ENCODE measurements at regions not wholly inside any gene's neighbourhood (a gene's known extent, or its start where the extent isn't known, plus 50 kb on each side); places are given as distances from the start of the nearest gene placed in this dataset.

GRCh38 chr4:60443796-60444195 lies 756.3 kb upstream of the ADGRL3 start:
- POLR2A ChIA-PET = no interaction called here
- no peaks in the 10 kb centered on the region for H4K20me1 ChIP-seq (ENCODE audit: control insufficient read depth, insufficient read depth)
- no TSS peak for BruUV-seq (replicated peaks)

DNA sequence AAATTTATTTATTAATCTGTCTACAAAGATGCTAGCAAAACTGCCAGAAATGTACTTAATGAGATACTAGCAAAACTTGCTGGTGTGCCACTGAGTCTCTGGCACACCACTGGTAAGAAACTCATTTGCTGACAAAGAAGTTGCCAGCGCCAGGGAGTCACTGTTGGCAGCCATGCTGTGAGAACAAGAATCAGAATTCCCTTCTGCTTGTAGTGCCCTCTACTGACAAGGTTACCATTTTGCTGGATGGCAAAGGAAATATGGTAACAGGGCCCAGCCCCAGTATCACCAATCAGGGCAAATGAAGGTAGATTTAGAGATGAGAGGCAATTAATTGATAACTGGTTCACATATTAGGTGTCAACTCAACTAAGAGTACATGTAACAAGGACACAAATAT lies 750.1 kb upstream of the ADGRL3 start:
- DNase-seq (ENCODE audit: low read depth, low spot score) (no peak), FAIRE-seq (no peak), ATAC-seq (no peak)
- ChIA-PET POLR2A (no interaction called here), CTCF (no interaction called here), SMC1A (ENCODE audit: uncharacterized antibody, unreplicated experiment) (no interaction called here), RAD21 (ENCODE audit: unreplicated experiment) (no interaction called here)
- H2AFZ ChIP-seq (ENCODE audit: control insufficient read depth, low read depth, low read length) = no peak overlapping the region
- no TSS peak for BruUV-seq (replicated peaks)
- no peaks in the 10 kb centered on the region for H4K20me1 ChIP-seq (ENCODE audit: control insufficient read depth, insufficient read depth)
- no peaks in the 10 kb centered on the region for H3K79me2 ChIP-seq (ENCODE audit: control insufficient read depth, insufficient read depth, low read length)
- H3K4me3 ChIP-seq = no peak overlapping the region
- WGBS (ENCODE audit: insufficient coverage, insufficient replicate concordance, low lambda C conversion rate, missing lambda C conversion rate) = 0% methylated on average over 1 of the region's 1 CpG
- H3K27me3 ChIP-seq (replicated peaks in 1 of 2; ENCODE audit: control insufficient read depth in 2 of 2, insufficient read depth in 2 of 2, low read length in 1 of 2) = no peaks in the 10 kb centered on the region
- in situ Hi-C loops (cut with MboI) (no loop called here), intact Hi-C loops (cut with micrococcal nuclease; ENCODE audit: unreplicated experiment) (no loop called here)
- no peak overlapping the region for H3K9ac ChIP-seq (ENCODE audit: control insufficient read depth, insufficient read depth, low read length)
- H3K4me1 ChIP-seq (ENCODE audit: control insufficient read depth, insufficient read depth, low read length) = no peaks in the 10 kb centered on the region
- no peaks in the 10 kb centered on the region for H3K9me3 ChIP-seq (replicated peaks; ENCODE audit: control insufficient read depth, insufficient read depth, low read length)
- no peak overlapping the region for H3K4me2 ChIP-seq (ENCODE audit: control insufficient read depth, insufficient read depth)
- H3K27ac ChIP-seq (ENCODE audit: control insufficient read depth, insufficient read depth) = no peak overlapping the region
- H3K36me3 ChIP-seq (ENCODE audit: control insufficient read depth in 2 of 2, insufficient read depth in 2 of 2, low read length in 1 of 2) = no peaks in the 10 kb centered on the region
- TF ChIP-seq MTA3 (IDR thresholded peaks at IDR 0.05; ENCODE audit: borderline replicate concordance, low read length) (no peak), ATF7 (IDR thresholded peaks at IDR 0.05; ENCODE audit: low read depth) (no peak), BMI1 (IDR thresholded peaks at IDR 0.05; ENCODE audit: borderline replicate concordance) (no peak), BACH1 (IDR thresholded peaks at IDR 0.05; ENCODE audit: borderline replicate concordance) (no peak), SUPT20H (IDR thresholded peaks at IDR 0.05; ENCODE audit: borderline replicate concordance, control insufficient read depth, low read depth, low read length) (no peak), RELA (IDR thresholded peaks at IDR 0.05; ENCODE audit: borderline replicate concordance, partially characterized antibody) (no peak), POLR2A (IDR thresholded peaks at IDR 0.05; ENCODE audit: low read depth, low read length) (no peak)
- TF ChIP-seq, protein P1, sequence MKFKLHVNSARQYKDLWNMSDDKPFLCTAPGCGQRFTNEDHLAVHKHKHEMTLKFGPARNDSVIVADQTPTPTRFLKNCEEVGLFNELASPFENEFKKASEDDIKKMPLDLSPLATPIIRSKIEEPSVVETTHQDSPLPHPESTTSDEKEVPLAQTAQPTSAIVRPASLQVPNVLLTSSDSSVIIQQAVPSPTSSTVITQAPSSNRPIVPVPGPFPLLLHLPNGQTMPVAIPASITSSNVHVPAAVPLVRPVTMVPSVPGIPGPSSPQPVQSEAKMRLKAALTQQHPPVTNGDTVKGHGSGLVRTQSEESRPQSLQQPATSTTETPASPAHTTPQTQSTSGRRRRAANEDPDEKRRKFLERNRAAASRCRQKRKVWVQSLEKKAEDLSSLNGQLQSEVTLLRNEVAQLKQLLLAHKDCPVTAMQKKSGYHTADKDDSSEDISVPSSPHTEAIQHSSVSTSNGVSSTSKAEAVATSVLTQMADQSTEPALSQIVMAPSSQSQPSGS (IDR thresholded peaks at IDR 0.05; ENCODE audit: low read length) = no peak
- TF ChIP-seq, protein P2, sequence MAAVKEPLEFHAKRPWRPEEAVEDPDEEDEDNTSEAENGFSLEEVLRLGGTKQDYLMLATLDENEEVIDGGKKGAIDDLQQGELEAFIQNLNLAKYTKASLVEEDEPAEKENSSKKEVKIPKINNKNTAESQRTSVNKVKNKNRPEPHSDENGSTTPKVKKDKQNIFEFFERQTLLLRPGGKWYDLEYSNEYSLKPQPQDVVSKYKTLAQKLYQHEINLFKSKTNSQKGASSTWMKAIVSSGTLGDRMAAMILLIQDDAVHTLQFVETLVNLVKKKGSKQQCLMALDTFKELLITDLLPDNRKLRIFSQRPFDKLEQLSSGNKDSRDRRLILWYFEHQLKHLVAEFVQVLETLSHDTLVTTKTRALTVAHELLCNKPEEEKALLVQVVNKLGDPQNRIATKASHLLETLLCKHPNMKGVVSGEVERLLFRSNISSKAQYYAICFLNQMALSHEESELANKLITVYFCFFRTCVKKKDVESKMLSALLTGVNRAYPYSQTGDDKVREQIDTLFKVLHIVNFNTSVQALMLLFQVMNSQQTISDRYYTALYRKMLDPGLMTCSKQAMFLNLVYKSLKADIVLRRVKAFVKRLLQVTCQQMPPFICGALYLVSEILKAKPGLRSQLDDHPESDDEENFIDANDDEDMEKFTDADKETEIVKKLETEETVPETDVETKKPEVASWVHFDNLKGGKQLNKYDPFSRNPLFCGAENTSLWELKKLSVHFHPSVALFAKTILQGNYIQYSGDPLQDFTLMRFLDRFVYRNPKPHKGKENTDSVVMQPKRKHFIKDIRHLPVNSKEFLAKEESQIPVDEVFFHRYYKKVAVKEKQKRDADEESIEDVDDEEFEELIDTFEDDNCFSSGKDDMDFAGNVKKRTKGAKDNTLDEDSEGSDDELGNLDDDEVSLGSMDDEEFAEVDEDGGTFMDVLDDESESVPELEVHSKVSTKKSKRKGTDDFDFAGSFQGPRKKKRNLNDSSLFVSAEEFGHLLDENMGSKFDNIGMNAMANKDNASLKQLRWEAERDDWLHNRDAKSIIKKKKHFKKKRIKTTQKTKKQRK (IDR thresholded peaks at IDR 0.05; ENCODE audit: low read depth, low read length) = no peak

More at GRCh38 chr4:60443796-60444195, 756.3 kb upstream of the ADGRL3 start:
- H3K9me3 ChIP-seq (replicated peaks; ENCODE audit: control insufficient read depth, insufficient read depth, low read length) = no peaks in the 10 kb centered on the region
- no peak overlapping the region for H3K4me3 ChIP-seq
- no peak for TF ChIP-seq NFYA (IDR thresholded peaks at IDR 0.05; ENCODE audit: borderline replicate concordance, low read depth, low read length)
- TF ChIP-seq SMARCA5 (IDR thresholded peaks at IDR 0.05) = no peak
- no peak for TF ChIP-seq CBFB (IDR thresholded peaks at IDR 0.05; ENCODE audit: low read depth)
- TF ChIP-seq NR2C2 (IDR thresholded peaks at IDR 0.05; ENCODE audit: borderline replicate concordance, control insufficient read depth, insufficient read length, low read depth) = no peak
- TF ChIP-seq, protein P3, sequence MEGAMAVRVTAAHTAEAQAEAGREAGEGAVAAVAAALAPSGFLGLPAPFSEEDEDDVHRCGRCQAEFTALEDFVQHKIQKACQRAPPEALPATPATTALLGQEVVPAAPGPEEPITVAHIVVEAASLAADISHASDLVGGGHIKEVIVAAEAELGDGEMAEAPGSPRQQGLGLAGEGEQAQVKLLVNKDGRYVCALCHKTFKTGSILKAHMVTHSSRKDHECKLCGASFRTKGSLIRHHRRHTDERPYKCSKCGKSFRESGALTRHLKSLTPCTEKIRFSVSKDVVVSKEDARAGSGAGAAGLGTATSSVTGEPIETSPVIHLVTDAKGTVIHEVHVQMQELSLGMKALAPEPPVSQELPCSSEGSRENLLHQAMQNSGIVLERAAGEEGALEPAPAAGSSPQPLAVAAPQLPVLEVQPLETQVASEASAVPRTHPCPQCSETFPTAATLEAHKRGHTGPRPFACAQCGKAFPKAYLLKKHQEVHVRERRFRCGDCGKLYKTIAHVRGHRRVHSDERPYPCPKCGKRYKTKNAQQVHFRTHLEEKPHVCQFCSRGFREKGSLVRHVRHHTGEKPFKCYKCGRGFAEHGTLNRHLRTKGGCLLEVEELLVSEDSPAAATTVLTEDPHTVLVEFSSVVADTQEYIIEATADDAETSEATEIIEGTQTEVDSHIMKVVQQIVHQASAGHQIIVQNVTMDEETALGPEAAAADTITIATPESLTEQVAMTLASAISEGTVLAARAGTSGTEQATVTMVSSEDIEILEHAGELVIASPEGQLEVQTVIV (IDR thresholded peaks at IDR 0.05; ENCODE audit: borderline replicate concordance, partially characterized antibody) = no peak
- TF ChIP-seq FOS (IDR thresholded peaks at IDR 0.05; ENCODE audit: borderline replicate concordance, extremely low read depth, insufficient read length) = no peak
- CTCF ChIA-PET = no interaction called here
- H3K4me2 ChIP-seq (ENCODE audit: control insufficient read depth, insufficient read depth) = no peak overlapping the region
- intact Hi-C loops (cut with micrococcal nuclease; ENCODE audit: unreplicated experiment) (no loop called here), in situ Hi-C loops (cut with MboI) (no loop called here)
- DNase-seq (ENCODE audit: low read depth, low spot score) (no peak), ATAC-seq (no peak), FAIRE-seq (no peak)
- H3K9ac ChIP-seq (ENCODE audit: control insufficient read depth, insufficient read depth, low read length) = no peak overlapping the region
- no peaks in the 10 kb centered on the region for H3K27me3 ChIP-seq (replicated peaks in 1 of 2; ENCODE audit: control insufficient read depth in 2 of 2, insufficient read depth in 2 of 2, low read length in 1 of 2)
- H3K27ac ChIP-seq (ENCODE audit: control insufficient read depth, insufficient read depth) = no peak overlapping the region
- H3K4me1 ChIP-seq (ENCODE audit: control insufficient read depth, insufficient read depth, low read length) = no peaks in the 10 kb centered on the region
- RAD21 ChIA-PET (ENCODE audit: unreplicated experiment) = no interaction called here
- no peaks in the 10 kb centered on the region for H3K79me2 ChIP-seq (ENCODE audit: control insufficient read depth, insufficient read depth, low read length)
- SMC1A ChIA-PET (ENCODE audit: uncharacterized antibody, unreplicated experiment) = no interaction called here
- no peak overlapping the region for H2AFZ ChIP-seq (ENCODE audit: control insufficient read depth, low read depth, low read length)
- no peaks in the 10 kb centered on the region for H3K36me3 ChIP-seq (ENCODE audit: control insufficient read depth in 2 of 2, insufficient read depth in 2 of 2, low read length in 1 of 2)

Data from GM12878 (cell line).